Osteoblast (primary cell): ENCODE measurements at regions not wholly inside any gene's neighbourhood (a gene's known extent, or its start where the extent isn't known, plus 50 kb on each side); places are given as distances from the start of the nearest gene placed in this dataset.

Experiments
- DNase-seq: peaks from one replicate; pipeline ENCODE4 v3.0.0; 2011; ENCODE audit warnings: low spot score, mixed read lengths; ENCODE audit not compliant: insufficient read length; ENCODE audit errors: missing footprints
- H2AFZ ChIP-seq: 2 replicates; pipeline ENCODE4 v1.6.0; 2011; ENCODE audit warnings: mild to moderate bottlenecking, low read length
- H3K27ac ChIP-seq: 2 replicates; pipeline ENCODE4 v1.5.1; 2011; ENCODE audit warnings: mild to moderate bottlenecking, low read depth, low read length, moderate library complexity
- H3K27me3 ChIP-seq: 2 replicates; pipeline ENCODE4 v1.6.0; 2012; ENCODE audit warnings: mild to moderate bottlenecking, control low read depth, inconsistent platforms, low read length, moderate library complexity; ENCODE audit not compliant: insufficient read depth
- H3K36me3 ChIP-seq: 2 replicates; pipeline ENCODE4 v1.5.1; 2011; ENCODE audit warnings: mild to moderate bottlenecking, low read length, control low read depth, moderate library complexity; ENCODE audit not compliant: insufficient read depth
- H3K4me1 ChIP-seq: 2 replicates; pipeline ENCODE4 v1.5.1; 2011; ENCODE audit warnings: mild to moderate bottlenecking, low read length, control low read depth, moderate library complexity; ENCODE audit not compliant: insufficient read depth
- H3K4me2 ChIP-seq: 2 replicates; pipeline ENCODE4 v1.6.0; 2011; ENCODE audit warnings: mild to moderate bottlenecking, low read length; ENCODE audit not compliant: insufficient read depth
- H3K4me3 ChIP-seq: fragments of 200-600 bp; sonication (generic); 3 replicates; pipeline ENCODE4 v1.5.1; 2012; ENCODE audit warnings: mild to moderate bottlenecking, low read length, inconsistent platforms; ENCODE audit not compliant: insufficient read depth
- H3K79me2 ChIP-seq: 2 replicates; pipeline ENCODE4 v1.6.0; 2012; ENCODE audit warnings: mild to moderate bottlenecking, low read length, control low read depth, inconsistent platforms; ENCODE audit not compliant: insufficient read depth
- H3K9me3 ChIP-seq: 2 replicates; pipeline ENCODE4 v1.5.1; 2011; ENCODE audit warnings: low read depth, low read length, control low read depth
- H4K20me1 ChIP-seq: 2 replicates; pipeline ENCODE4 v1.6.0; 2012; ENCODE audit warnings: mild to moderate bottlenecking, low read length, control low read depth; ENCODE audit not compliant: insufficient read depth
- TF ChIP-seq, protein P1 (sequence below): IDR thresholded peaks from 2 replicates; pipeline ENCODE4 v1.5.1; 2011; ENCODE audit warnings: mild to moderate bottlenecking, low read depth, low read length, moderate library complexity; ENCODE audit errors: extremely low read depth

DNA sequence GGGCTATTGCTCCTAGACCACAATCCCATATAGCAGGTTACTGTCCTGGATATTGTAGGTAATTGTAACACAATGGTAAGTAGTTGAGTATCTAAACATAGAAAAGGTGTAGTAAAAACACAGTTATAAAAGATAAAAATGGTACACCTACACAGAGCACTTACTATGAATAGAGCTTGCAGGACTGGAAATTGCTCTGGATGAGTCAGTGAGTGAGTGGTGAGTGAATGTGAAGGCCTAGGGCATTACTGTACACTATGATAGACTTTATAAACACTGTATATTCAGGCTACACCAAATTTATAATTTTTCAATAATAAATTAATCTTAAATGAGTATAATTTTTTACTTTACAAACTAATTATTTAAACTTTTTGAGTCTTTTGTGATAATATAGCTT, 425.7 kb downstream of the PABPC4L start:
- no peaks in the 10 kb centered on the region for H3K79me2 ChIP-seq
- H4K20me1 ChIP-seq = no peaks in the 10 kb centered on the region
- H2AFZ ChIP-seq = no peak overlapping the region
- H3K4me1 ChIP-seq = no peaks in the 10 kb centered on the region
- H3K9me3 ChIP-seq = no peaks in the 10 kb centered on the region
- H3K27ac ChIP-seq = no peak overlapping the region
- no peaks in the 10 kb centered on the region for H3K36me3 ChIP-seq
- no peaks in the 10 kb centered on the region for H3K27me3 ChIP-seq
- H3K4me3 ChIP-seq = no peak overlapping the region
- TF ChIP-seq, protein P1, sequence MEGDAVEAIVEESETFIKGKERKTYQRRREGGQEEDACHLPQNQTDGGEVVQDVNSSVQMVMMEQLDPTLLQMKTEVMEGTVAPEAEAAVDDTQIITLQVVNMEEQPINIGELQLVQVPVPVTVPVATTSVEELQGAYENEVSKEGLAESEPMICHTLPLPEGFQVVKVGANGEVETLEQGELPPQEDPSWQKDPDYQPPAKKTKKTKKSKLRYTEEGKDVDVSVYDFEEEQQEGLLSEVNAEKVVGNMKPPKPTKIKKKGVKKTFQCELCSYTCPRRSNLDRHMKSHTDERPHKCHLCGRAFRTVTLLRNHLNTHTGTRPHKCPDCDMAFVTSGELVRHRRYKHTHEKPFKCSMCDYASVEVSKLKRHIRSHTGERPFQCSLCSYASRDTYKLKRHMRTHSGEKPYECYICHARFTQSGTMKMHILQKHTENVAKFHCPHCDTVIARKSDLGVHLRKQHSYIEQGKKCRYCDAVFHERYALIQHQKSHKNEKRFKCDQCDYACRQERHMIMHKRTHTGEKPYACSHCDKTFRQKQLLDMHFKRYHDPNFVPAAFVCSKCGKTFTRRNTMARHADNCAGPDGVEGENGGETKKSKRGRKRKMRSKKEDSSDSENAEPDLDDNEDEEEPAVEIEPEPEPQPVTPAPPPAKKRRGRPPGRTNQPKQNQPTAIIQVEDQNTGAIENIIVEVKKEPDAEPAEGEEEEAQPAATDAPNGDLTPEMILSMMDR = no peak
- no peak for DNase-seq
- H3K4me2 ChIP-seq = no peak overlapping the region

DNA sequence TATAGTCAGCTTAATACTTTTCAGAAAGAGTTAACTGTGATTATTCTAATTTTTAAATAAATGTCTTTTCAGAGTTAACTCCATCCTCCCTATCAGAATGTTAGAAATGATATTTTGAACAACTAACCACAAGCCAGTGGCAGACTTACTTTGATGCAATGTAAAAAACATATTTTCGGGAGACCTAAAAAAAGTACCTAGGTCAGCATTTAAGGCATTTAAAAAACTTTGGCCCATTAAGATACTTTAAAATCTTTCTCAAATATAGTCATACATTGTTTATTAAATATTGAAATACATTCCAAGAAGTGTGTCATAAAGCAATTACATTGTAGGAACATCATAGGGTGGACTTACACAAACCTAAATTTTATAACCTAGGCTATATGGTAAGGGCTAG, 426.1 kb downstream of the PABPC4L start:
- Histone ChIP-seq H2AFZ (no peak overlapping the region), H3K4me2 (no peak overlapping the region), H3K27ac (no peak overlapping the region), H3K9me3 (no peaks in the 10 kb centered on the region), H3K4me3 (no peak overlapping the region), H3K36me3 (no peaks in the 10 kb centered on the region), H3K79me2 (no peaks in the 10 kb centered on the region), H3K27me3 (no peaks in the 10 kb centered on the region), H4K20me1 (no peaks in the 10 kb centered on the region), H3K4me1 (no peaks in the 10 kb centered on the region)
- no peak for DNase-seq
- TF ChIP-seq, protein P1 = no peak

DNA sequence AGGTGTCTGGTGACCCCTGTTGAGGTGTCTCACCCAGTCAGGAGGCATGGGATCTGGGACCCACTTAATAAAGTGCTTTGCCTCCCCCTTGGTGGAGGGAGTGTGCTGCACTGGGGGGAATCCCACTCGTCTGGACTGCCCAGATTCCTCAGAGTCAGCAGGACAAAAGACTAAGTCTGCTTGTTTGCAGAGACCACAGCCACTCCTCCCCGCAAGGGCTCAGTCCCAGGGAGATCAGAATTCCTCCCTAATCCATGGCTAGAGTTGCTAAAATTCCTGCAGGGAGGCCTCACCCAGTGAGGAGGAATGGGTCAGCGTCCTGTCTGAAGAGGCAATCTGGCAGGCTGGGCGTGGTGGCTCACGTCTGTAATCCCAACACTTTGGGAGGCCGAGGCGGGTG, 442.2 kb downstream of the PABPC4L start:
- Histone ChIP-seq H3K4me3 (no peak overlapping the region), H3K4me2 (no peak overlapping the region), H4K20me1 (no peaks in the 10 kb centered on the region), H3K4me1 (no peaks in the 10 kb centered on the region), H3K27ac (no peak overlapping the region), H3K36me3 (no peaks in the 10 kb centered on the region), H2AFZ (no peak overlapping the region), H3K79me2 (no peaks in the 10 kb centered on the region), H3K9me3 (no peaks in the 10 kb centered on the region), H3K27me3 (no peaks in the 10 kb centered on the region)
- no peak for DNase-seq
- TF ChIP-seq, protein P1 = no peak

DNA sequence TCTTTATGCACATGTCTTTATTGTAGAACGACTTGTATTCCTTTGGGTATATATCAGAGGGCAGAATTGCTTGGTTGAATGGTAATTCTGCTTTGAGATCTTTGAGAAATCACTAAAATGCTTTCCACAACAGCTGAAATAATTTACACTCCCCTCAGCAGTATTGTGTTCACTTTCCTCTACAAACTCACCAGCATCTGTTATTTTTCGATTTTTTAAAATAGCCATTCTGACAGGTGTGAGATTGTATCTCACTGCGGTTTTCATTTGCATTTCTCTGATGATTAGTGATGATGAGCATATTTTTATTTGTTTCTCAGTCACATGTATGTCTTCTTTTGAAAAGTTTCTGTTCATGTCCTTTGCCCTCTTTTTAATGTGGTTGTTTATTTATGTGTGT, 459.8 kb downstream of the PABPC4L start:
- Histone ChIP-seq H3K27me3 (no peaks in the 10 kb centered on the region), H3K27ac (no peak overlapping the region), H4K20me1 (no peaks in the 10 kb centered on the region), H3K36me3 (no peaks in the 10 kb centered on the region), H3K4me2 (no peak overlapping the region), H3K4me1 (no peaks in the 10 kb centered on the region), H3K4me3 (no peak overlapping the region), H2AFZ (no peak overlapping the region), H3K9me3 (peaks cover 3% of the 10 kb centered on the region), H3K79me2 (no peaks in the 10 kb centered on the region)
- DNase-seq = no peak
- TF ChIP-seq, protein P1 = no peak
